DND-41 (cell line): ENCODE measurements at regions not wholly inside any gene's neighbourhood (a gene's known extent, or its start where the extent isn't known, plus 50 kb on each side); places are given as distances from the start of the nearest gene placed in this dataset.

Experiments
- CTCF ChIP-seq: IDR thresholded peaks from 2 replicates; pipeline ENCODE4 v1.5.1; 2012; ENCODE audit warnings: borderline replicate concordance, low read length, moderate library complexity, mild to moderate bottlenecking; ENCODE audit not compliant: poor library complexity, severe bottlenecking; ENCODE audit errors: extremely low read depth
- EZH2 ChIP-seq: IDR thresholded peaks from 3 replicates; pipeline ENCODE4 v1.6.1; 2012; ENCODE audit warnings: borderline replicate concordance, low read depth, mild to moderate bottlenecking, moderate library complexity, low read length, inconsistent platforms; ENCODE audit not compliant: severe bottlenecking

- TF ChIP-seq CTCF, result no peak
- no peak for TF ChIP-seq EZH2
Observed at GRCh38 chr5:9790276-9790675, 160.1 kb upstream of the TAS2R1 start.
